GF-D8 (cell line): ENCODE measurements at regions not wholly inside any gene's neighbourhood (a gene's known extent, or its start where the extent isn't known, plus 50 kb on each side); places are given as distances from the start of the nearest gene placed in this dataset.
"Not testable (repeated sequence)": the region's sequence is repeated elsewhere in the genome, so short reads cannot be mapped to it uniquely, and the experiment has no call there.

Experiments
- DNase-seq: peaks from one replicate; lab custom pipeline; 2025; lab: John Stamatoyannopoulos, UW

- DNase-seq = peak; percentile 58
Measured at GRCh38 chr7:97234494-97234893, 117.0 kb downstream of the SDHAF3 start.

GRCh38 chr7:97246317-97246716 lies 128.8 kb downstream of the SDHAF3 start:
- DNase-seq = no peak

GRCh38 chr7:97258187-97258586 lies 140.7 kb downstream of the SDHAF3 start:
- not testable (repeated sequence) for DNase-seq

GRCh38 chr7:97269741-97270140 lies 152.2 kb downstream of the SDHAF3 start:
- no peak for DNase-seq

GRCh38 chr7:97270280-97270679 lies 152.8 kb downstream of the SDHAF3 start:
- no peak for DNase-seq

GRCh38 chr7:97271619-97272018 lies 154.1 kb downstream of the SDHAF3 start:
- DNase-seq = no peak

GRCh38 chr7:97272237-97272975 lies 154.9 kb downstream of the SDHAF3 start:
- DNase-seq = no peak

- DNase-seq = no peak
Measured at GRCh38 chr7:97275475-97275874, 158.0 kb downstream of the SDHAF3 start.

GRCh38 chr7:97280950-97281349 lies 163.5 kb downstream of the SDHAF3 start:
- no peak for DNase-seq

- DNase-seq = no peak
Measured at GRCh38 chr7:97285348-97285747, 167.8 kb downstream of the SDHAF3 start.

- no peak for DNase-seq
Measured at GRCh38 chr7:97293031-97293430, 175.5 kb downstream of the SDHAF3 start.

GRCh38 chr7:97298561-97298960 lies 181.1 kb downstream of the SDHAF3 start:
- no peak for DNase-seq

GRCh38 chr7:97305589-97305988 lies 188.1 kb downstream of the SDHAF3 start:
- DNase-seq = no peak

GRCh38 chr7:97307521-97308108 lies 190.1 kb downstream of the SDHAF3 start:
- no peak for DNase-seq

GRCh38 chr7:97313900-97314299 lies 196.4 kb downstream of the SDHAF3 start:
- DNase-seq = no peak

- no peak for DNase-seq
Measured at GRCh38 chr7:97317575-97317974, 200.1 kb downstream of the SDHAF3 start.

- DNase-seq = not testable (repeated sequence)
Measured at GRCh38 chr7:97329871-97330270, 212.4 kb downstream of the SDHAF3 start.

GRCh38 chr7:97337849-97338248 lies 220.4 kb downstream of the SDHAF3 start:
- DNase-seq = no peak

- DNase-seq = no peak
Measured at GRCh38 chr7:97342512-97342911, 225.0 kb downstream of the SDHAF3 start.

GRCh38 chr7:97346349-97346748 lies 228.9 kb downstream of the SDHAF3 start:
- no peak for DNase-seq

GRCh38 chr7:97351488-97351887 lies 234.0 kb downstream of the SDHAF3 start:
- DNase-seq = no peak

- no peak for DNase-seq
Measured at GRCh38 chr7:97357459-97357858, 240.0 kb downstream of the SDHAF3 start.

- no peak for DNase-seq
Measured at GRCh38 chr7:97372882-97373281, 255.4 kb downstream of the SDHAF3 start.

- no peak for DNase-seq
Measured at GRCh38 chr7:97373736-97374135, 256.2 kb downstream of the SDHAF3 start.
